ENCODE measurements at regions not wholly inside any gene's neighbourhood (a gene's known extent, or its start where the extent isn't known, plus 50 kb on each side); places are given as distances from the start of the nearest gene placed in this dataset.

DNA sequence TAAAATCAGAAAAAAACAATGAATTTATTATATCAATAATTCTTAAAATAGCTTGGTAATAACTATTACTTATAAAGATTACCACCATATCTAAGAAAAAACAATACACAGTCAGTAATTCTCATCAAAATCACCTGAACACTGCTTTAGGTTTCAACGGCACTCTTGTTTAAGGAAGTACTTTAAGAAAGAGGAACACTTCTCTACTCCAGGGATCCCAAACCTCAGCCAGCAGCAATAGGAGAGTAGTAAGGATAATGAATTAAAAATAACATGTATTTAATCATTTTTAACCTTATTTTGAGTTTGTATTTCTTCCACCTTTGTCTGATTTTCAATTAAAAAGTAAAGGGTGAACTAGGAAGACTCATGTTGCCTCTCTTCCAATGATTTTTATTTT lies 494.0 kb upstream of the NR2F2 start:
- TF ChIP-seq CTCF (IDR thresholded peaks at IDR 0.05), result no peak
- Histone ChIP-seq H3K4me1 (no peaks in the 10 kb centered on the region), H3K9me3 (no peaks in the 10 kb centered on the region), H3K27ac (no peak overlapping the region), H3K27me3 (no peaks in the 10 kb centered on the region), H3K36me3 (no peaks in the 10 kb centered on the region), H3K4me3 (no peak overlapping the region)
- no peak for ATAC-seq
- no peak for DNase-seq
- intact Hi-C loops (cut with DNase I), result no loop called here

- no peak for TF ChIP-seq CTCF (IDR thresholded peaks at IDR 0.05)
- H3K4me3 ChIP-seq, result no peak overlapping the region
- ATAC-seq (no peak), DNase-seq (no peak)
- no peaks in the 10 kb centered on the region for H3K27me3 ChIP-seq
- no peaks in the 10 kb centered on the region for H3K4me1 ChIP-seq
- H3K9me3 ChIP-seq, result no peaks in the 10 kb centered on the region
- intact Hi-C loops (cut with DNase I), result no loop called here
- no peaks in the 10 kb centered on the region for H3K36me3 ChIP-seq
- H3K27ac ChIP-seq, result no peak overlapping the region
These were observed 493.0 kb upstream of the NR2F2 start for GRCh38 chr15:95837341-95838004.

DNA sequence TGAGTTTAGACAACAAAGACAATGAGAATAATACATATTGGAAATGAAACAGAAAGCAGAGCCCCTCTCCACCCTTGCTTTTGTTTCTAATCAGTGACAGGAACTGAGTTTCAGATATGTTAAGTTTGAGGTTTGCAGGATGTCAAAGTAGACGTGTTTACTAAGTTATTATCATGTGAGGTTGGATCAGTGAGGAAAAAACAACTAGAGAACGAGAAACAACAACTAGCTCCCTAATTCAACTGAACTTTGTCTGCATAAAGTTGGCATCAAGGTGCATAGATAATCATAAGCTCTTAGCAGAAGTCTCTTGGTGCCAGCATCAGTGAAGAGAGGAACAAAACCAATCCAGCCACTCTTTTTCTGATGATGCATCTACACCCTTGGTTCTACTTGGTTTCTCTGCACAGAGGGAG lies 491.1 kb upstream of the NR2F2 start:
- H3K36me3 ChIP-seq, result no peaks in the 10 kb centered on the region
- no peak overlapping the region for H3K4me3 ChIP-seq
- H3K27ac ChIP-seq, result no peak overlapping the region
- H3K4me1 ChIP-seq, result no peaks in the 10 kb centered on the region
- ATAC-seq, result no peak
- H3K27me3 ChIP-seq, result no peaks in the 10 kb centered on the region
- H3K9me3 ChIP-seq, result no peaks in the 10 kb centered on the region
- intact Hi-C loops (cut with DNase I), result no loop called here
- no peak for DNase-seq
- no peak for TF ChIP-seq CTCF (IDR thresholded peaks at IDR 0.05)

GRCh38 chr15:95840004-95840403 lies 490.5 kb upstream of the NR2F2 start:
- H3K4me3 ChIP-seq, result no peak overlapping the region
- no peaks in the 10 kb centered on the region for H3K27me3 ChIP-seq
- H3K9me3 ChIP-seq, result no peaks in the 10 kb centered on the region
- H3K36me3 ChIP-seq, result no peaks in the 10 kb centered on the region
- no peaks in the 10 kb centered on the region for H3K4me1 ChIP-seq
- DNase-seq (no peak), ATAC-seq (no peak)
- no peak for TF ChIP-seq CTCF (IDR thresholded peaks at IDR 0.05)
- no peak overlapping the region for H3K27ac ChIP-seq
- intact Hi-C loops (cut with DNase I), result no loop called here

- no peaks in the 10 kb centered on the region for H3K27me3 ChIP-seq
- H3K4me3 ChIP-seq, result no peak overlapping the region
- H3K36me3 ChIP-seq, result no peaks in the 10 kb centered on the region
- no peaks in the 10 kb centered on the region for H3K4me1 ChIP-seq
- H3K27ac ChIP-seq, result no peak overlapping the region
- TF ChIP-seq CTCF (IDR thresholded peaks at IDR 0.05), result no peak
- H3K9me3 ChIP-seq, result no peaks in the 10 kb centered on the region
- intact Hi-C loops (cut with DNase I), result no loop called here
- DNase-seq, result no peak
- ATAC-seq, result no peak
These were observed 489.6 kb upstream of the NR2F2 start for GRCh38 chr15:95840855-95841254.
